Kidney epithelial cell (primary cell): ENCODE measurements at regions not wholly inside any gene's neighbourhood (a gene's known extent, or its start where the extent isn't known, plus 50 kb on each side); places are given as distances from the start of the nearest gene placed in this dataset.
"Not testable (repeated sequence)": the region's sequence is repeated elsewhere in the genome, so short reads cannot be mapped to it uniquely, and the experiment has no call there.

ENCODE experiments used
- DNase-seq: peaks from one replicate; pipeline ENCODE4 v3.0.0-alpha.2; 2010; ENCODE audit warnings: low read depth
- H3K27me3 ChIP-seq: 2 replicates; pipeline ENCODE4 v1.6.0; 2011; ENCODE audit warnings: low read length; ENCODE audit not compliant: control insufficient read depth, insufficient read depth
- H3K36me3 ChIP-seq: 2 replicates; pipeline ENCODE4 v1.5.1; 2011; ENCODE audit warnings: low read length; ENCODE audit not compliant: control insufficient read depth, insufficient read depth
- H3K4me3 ChIP-seq: 2 replicates; pipeline ENCODE4 v1.5.1; 2011; ENCODE audit warnings: low read depth, mild to moderate bottlenecking, control low read depth, low read length
- TF ChIP-seq, protein P1 (sequence below): IDR thresholded peaks from 2 replicates; pipeline ENCODE4 v1.5.1; 2011; ENCODE audit warnings: mild to moderate bottlenecking, moderate library complexity, low read length, control low read depth, inconsistent platforms; ENCODE audit not compliant: insufficient read depth, poor library complexity, severe bottlenecking

DNA sequence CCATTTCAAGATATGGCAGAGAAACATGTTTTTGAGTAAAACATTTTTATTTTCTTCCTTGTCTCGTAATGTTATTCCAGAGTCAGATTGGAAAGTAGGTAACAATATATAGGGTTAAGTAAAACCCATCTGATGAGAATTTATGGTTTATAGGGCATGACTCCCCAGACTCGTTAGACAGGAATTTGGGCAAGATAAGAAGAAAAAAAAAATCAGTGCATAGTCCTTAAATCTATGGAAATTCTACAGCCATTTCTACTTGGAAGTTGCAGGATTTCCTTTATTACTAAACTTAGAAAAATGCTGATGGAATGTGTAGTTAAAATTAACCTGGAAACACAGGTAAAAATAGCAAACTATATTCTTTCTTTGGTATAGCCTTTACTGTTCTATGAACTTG, 366.1 kb upstream of the MAGEB16 start:
- TF ChIP-seq, protein P1, sequence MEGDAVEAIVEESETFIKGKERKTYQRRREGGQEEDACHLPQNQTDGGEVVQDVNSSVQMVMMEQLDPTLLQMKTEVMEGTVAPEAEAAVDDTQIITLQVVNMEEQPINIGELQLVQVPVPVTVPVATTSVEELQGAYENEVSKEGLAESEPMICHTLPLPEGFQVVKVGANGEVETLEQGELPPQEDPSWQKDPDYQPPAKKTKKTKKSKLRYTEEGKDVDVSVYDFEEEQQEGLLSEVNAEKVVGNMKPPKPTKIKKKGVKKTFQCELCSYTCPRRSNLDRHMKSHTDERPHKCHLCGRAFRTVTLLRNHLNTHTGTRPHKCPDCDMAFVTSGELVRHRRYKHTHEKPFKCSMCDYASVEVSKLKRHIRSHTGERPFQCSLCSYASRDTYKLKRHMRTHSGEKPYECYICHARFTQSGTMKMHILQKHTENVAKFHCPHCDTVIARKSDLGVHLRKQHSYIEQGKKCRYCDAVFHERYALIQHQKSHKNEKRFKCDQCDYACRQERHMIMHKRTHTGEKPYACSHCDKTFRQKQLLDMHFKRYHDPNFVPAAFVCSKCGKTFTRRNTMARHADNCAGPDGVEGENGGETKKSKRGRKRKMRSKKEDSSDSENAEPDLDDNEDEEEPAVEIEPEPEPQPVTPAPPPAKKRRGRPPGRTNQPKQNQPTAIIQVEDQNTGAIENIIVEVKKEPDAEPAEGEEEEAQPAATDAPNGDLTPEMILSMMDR = no peak
- no peaks in the 10 kb centered on the region for H3K27me3 ChIP-seq

DNA sequence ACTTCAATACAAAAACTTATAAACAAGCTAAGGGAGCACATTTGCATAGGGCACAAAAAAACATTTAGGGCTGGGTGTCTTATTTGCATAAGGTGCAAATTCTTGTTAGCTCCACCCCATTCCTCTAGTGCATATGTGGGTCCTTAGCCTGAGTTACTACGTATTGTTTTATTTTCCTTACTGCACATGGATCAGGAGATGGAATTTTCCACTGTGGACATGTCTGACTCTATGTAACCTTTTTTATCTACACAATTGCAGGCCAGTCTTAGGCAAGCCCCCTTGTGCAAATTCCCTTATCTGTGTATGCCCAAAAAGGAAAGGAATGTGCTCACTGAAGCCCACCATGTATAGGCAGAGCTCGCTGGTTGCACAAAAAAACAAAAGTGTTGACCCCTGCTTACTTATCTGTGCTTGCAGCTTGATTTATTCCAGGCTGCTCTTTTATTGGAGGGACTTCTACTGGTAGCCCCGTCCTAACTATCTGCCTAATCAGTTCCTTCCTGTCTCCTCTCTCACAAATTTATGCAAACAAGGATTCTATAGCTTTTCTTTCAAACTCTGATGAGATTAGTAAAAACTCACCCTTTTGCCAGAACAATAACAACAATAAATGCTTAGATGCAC, 359.0 kb upstream of the MAGEB16 start:
- Histone ChIP-seq H3K27me3 (no peaks in the 10 kb centered on the region), H3K36me3 (no peaks in the 10 kb centered on the region), H3K4me3 (no peak overlapping the region)
- no peak for DNase-seq
- TF ChIP-seq, protein P1 = no peak

More for the DNA sequence above, 366.1 kb upstream of the MAGEB16 start:
- no peak for DNase-seq
- Histone ChIP-seq H3K36me3 (no peaks in the 10 kb centered on the region), H3K4me3 (no peak overlapping the region)

DNA sequence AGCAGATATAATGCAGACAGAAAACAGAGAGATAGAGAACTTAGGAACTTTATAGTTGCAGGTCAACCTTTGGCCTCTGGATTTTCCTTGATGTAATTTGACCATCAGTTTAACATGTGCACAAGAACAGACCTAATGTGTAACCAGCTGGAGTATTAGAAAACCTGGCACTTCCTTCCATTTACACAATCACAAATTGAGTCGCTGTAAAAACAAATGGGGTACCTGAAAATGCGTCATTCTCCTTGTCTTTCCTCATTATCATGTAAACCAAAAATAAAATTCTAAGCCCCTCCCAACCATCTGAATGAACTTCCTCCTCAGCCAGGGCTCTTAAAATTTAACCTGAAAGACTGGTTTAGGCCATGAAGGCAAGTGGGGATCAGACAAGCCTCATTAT, 358.4 kb upstream of the MAGEB16 start:
- Histone ChIP-seq H3K4me3 (no peak overlapping the region), H3K27me3 (no peaks in the 10 kb centered on the region), H3K36me3 (no peaks in the 10 kb centered on the region)
- TF ChIP-seq, protein P1 = no peak
- DNase-seq = peak; percentile 14

GRCh38 chrX:35442421-35442820, 355.7 kb upstream of the MAGEB16 start:
- H3K4me3 ChIP-seq = no peak overlapping the region
- no peaks in the 10 kb centered on the region for H3K36me3 ChIP-seq

DNA sequence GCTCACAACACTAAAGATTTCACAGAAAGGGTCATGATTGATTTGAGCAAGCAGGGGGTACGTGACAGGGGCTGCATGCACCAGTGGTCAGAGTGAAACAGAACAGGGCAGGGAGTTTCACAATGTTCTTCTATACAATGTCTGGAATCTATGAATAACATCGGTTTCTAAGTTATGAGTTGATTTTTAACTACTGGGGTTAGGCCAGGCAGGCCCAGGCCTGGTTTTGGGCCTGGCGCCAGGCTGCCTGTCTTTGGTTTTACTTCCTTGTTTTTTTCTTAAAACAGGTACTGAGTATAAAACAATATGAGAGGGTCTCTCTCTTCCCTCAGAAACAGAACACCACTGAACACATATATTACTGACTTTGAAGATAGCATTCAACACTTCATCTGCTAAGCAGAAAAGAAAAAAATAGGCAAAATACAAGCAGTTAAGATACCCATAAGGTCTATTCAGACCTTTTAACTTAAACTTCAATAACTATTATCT, 355.0 kb upstream of the MAGEB16 start:
- not testable (repeated sequence) for H3K4me3 ChIP-seq, H3K27me3 ChIP-seq, H3K36me3 ChIP-seq
- DNase-seq = peak; percentile 9

More at GRCh38 chrX:35442421-35442820, 355.7 kb upstream of the MAGEB16 start:
- no peaks in the 10 kb centered on the region for H3K27me3 ChIP-seq
- TF ChIP-seq, protein P1 = no peak
- DNase-seq = no peak

- no peak for DNase-seq
- H3K4me3 ChIP-seq = no peak overlapping the region
- no peaks in the 10 kb centered on the region for H3K36me3 ChIP-seq
- H3K27me3 ChIP-seq = no peaks in the 10 kb centered on the region
- TF ChIP-seq, protein P1 = no peak
Measured at GRCh38 chrX:35444671-35445355, 353.3 kb upstream of the MAGEB16 start.
